PC-3 (cell line): ENCODE measurements at regions not wholly inside any gene's neighbourhood (a gene's known extent, or its start where the extent isn't known, plus 50 kb on each side); places are given as distances from the start of the nearest gene placed in this dataset.
"Not testable (repeated sequence)": the region's sequence is repeated elsewhere in the genome, so short reads cannot be mapped to it uniquely, and the experiment has no call there.

ENCODE experiments used
- ATAC-seq: fragments of 200-7000 bp; cut with Tn5 transposase; 2 replicates; pipeline ENCODE4 v1.9.1; 2020; ENCODE audit warnings: mild to moderate bottlenecking, moderate library complexity
- BruUV-seq: library from RNA; stranded (reverse); fragments of 400-500 nt; replicated peaks from 2 replicates; lab custom pipeline; 2021; lab: Mats Ljungman, UMichigan
- CTCF ChIA-PET: fragments of 300-600 bp; sonication (Branson Sonifier 250); formaldehyde crosslinking; loops from one replicate; lab custom pipeline; 2022; ENCODE audit warnings: antibody characterized with exemption; lab: Charles Lee
- POLR2A ChIA-PET: fragments of 300-600 bp; sonication (Branson Sonifier 250); formaldehyde crosslinking; loops from one replicate; lab custom pipeline; 2022; ENCODE audit warnings: antibody characterized with exemption; ENCODE audit not compliant: unreplicated experiment; lab: Charles Lee
- DNase-seq: peaks from one replicate; pipeline ENCODE4 v3.0.0-alpha.2; 2015
- H2AFZ ChIP-seq: fragments of 300-600 bp; sonication (generic); 2 replicates; pipeline ENCODE4 v1.6.0; 2016; ENCODE audit warnings: antibody characterized with exemption, low read length
- H3F3A ChIP-seq: fragments of 300-600 bp; sonication (generic); one replicate; pipeline ENCODE4 v1.6.0; 2017; ENCODE audit warnings: antibody characterized with exemption, low read length, control low read depth, mild to moderate bottlenecking; ENCODE audit not compliant: unreplicated experiment
- H3K27ac ChIP-seq: fragments of 300-600 bp; sonication (generic); 2 replicates; pipeline ENCODE4 v1.5.1; 2016; ENCODE audit warnings: mild to moderate bottlenecking, low read length
- H3K27me3 ChIP-seq: fragments of 300-600 bp; sonication (generic); 2 replicates; pipeline ENCODE4 v1.6.1; 2016; ENCODE audit warnings: low read length, mixed read lengths
- H3K36me3 ChIP-seq: fragments of 300-600 bp; sonication (generic); 2 replicates; pipeline ENCODE4 v1.6.1; 2016; ENCODE audit warnings: low read depth, mixed run types, low read length, mixed read lengths
- H3K4me1 ChIP-seq: fragments of 300-600 bp; sonication (generic); 2 replicates; pipeline ENCODE4 v1.5.1; 2016; ENCODE audit warnings: low read length; ENCODE audit not compliant: insufficient read depth
- H3K4me2 ChIP-seq: fragments of 300-600 bp; sonication (generic); 2 replicates; pipeline ENCODE4 v1.6.0; 2016; ENCODE audit warnings: low read length
- H3K4me3 ChIP-seq: fragments of 300-600 bp; sonication (generic); 2 replicates; pipeline ENCODE4 v1.5.1; 2016; ENCODE audit warnings: mild to moderate bottlenecking, low read length, mixed read lengths
- H3K79me2 ChIP-seq: fragments of 300-600 bp; sonication (generic); 2 replicates; pipeline ENCODE4 v1.6.1; 2017; ENCODE audit warnings: low read length, mixed read lengths
- H3K9ac ChIP-seq: fragments of 300-600 bp; sonication (generic); 2 replicates; pipeline ENCODE4 v1.6.0; 2016; ENCODE audit warnings: mild to moderate bottlenecking, low read length
- H3K9me2 ChIP-seq: fragments of 300-600 bp; sonication (generic); replicated peaks from 2 replicates; pipeline ENCODE4 v1.6.1; 2016; ENCODE audit warnings: mixed run types, low read length, mixed read lengths
- H3K9me3 ChIP-seq: fragments of 300-600 bp; sonication (generic); 2 replicates; pipeline ENCODE4 v1.6.1; 2016; ENCODE audit warnings: low read length, mixed read lengths
- H4K20me1 ChIP-seq: fragments of 300-600 bp; sonication (generic); 2 replicates; pipeline ENCODE4 v1.6.1; 2016; ENCODE audit warnings: low read length, mixed read lengths
- EZH2 ChIP-seq: fragments of 300-600 bp; sonication (generic); IDR thresholded peaks from one replicate; pipeline ENCODE4 v1.6.1; 2017; ENCODE audit warnings: antibody characterized with exemption, mild to moderate bottlenecking, low read length; ENCODE audit not compliant: unreplicated experiment
- EZH2phosphoT487 ChIP-seq: fragments of 300-600 bp; sonication (generic); IDR thresholded peaks from 2 replicates; pipeline ENCODE4 v1.6.1; 2018; ENCODE audit warnings: mild to moderate bottlenecking, antibody characterized with exemption, low read length, borderline replicate concordance
- intact Hi-C: fragments of 100-400 bp; cut with micrococcal nuclease; formaldehyde crosslinking; loops from 2 replicates; pipeline ENCODE4 v1.9.0; 2023
- TF ChIP-seq, protein P1 (sequence below): fragments of 300-600 bp; sonication (generic); conservative IDR thresholded peaks from 2 replicates; pipeline ENCODE4 v1.5.1; 2017; ENCODE audit warnings: antibody characterized with exemption, low read depth, mild to moderate bottlenecking, low read length

DNA sequence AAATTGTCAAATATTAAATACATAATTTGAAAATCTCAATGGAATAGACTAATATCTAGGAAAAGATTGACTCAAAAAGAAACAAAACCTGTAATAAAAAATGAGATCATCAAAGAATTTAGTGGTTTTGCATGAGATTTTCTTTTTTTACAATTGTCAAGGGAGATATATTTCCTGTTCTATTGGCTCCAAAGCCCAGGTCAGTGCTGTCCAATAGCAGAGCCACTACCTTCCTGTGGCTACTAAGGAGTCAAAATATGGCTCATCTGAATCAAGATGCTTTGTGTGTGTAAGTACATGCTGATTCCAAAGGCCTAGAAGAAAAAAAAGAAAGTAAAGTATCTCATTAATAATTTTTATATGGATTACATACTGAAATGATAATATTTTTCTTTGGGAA lies 191.9 kb downstream of the C7orf25 start:
- no peak overlapping the region for H3K27ac ChIP-seq
- H3K4me2 ChIP-seq, result no peak overlapping the region
- no peak overlapping the region for H2AFZ ChIP-seq
- no peaks in the 10 kb centered on the region for H3K36me3 ChIP-seq
- H4K20me1 ChIP-seq, result no peaks in the 10 kb centered on the region
- no peak for TF ChIP-seq EZH2
- no peak for TF ChIP-seq EZH2phosphoT487
- TF ChIP-seq, protein P1, sequence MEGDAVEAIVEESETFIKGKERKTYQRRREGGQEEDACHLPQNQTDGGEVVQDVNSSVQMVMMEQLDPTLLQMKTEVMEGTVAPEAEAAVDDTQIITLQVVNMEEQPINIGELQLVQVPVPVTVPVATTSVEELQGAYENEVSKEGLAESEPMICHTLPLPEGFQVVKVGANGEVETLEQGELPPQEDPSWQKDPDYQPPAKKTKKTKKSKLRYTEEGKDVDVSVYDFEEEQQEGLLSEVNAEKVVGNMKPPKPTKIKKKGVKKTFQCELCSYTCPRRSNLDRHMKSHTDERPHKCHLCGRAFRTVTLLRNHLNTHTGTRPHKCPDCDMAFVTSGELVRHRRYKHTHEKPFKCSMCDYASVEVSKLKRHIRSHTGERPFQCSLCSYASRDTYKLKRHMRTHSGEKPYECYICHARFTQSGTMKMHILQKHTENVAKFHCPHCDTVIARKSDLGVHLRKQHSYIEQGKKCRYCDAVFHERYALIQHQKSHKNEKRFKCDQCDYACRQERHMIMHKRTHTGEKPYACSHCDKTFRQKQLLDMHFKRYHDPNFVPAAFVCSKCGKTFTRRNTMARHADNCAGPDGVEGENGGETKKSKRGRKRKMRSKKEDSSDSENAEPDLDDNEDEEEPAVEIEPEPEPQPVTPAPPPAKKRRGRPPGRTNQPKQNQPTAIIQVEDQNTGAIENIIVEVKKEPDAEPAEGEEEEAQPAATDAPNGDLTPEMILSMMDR, result no peak
- H3K9me3 ChIP-seq, result no peaks in the 10 kb centered on the region
- H3K9ac ChIP-seq, result no peak overlapping the region
- no peaks in the 10 kb centered on the region for H3F3A ChIP-seq
- DNase-seq (no peak), ATAC-seq (no peak)
- intact Hi-C loops, result no loop called here
- no peaks in the 10 kb centered on the region for H3K4me1 ChIP-seq
- no peaks in the 10 kb centered on the region for H3K27me3 ChIP-seq
- H3K9me2 ChIP-seq, result no peaks in the 10 kb centered on the region
- BruUV-seq, result no TSS peak
- ChIA-PET POLR2A (no interaction called here), CTCF (no interaction called here)
- no peaks in the 10 kb centered on the region for H3K79me2 ChIP-seq
- no peak overlapping the region for H3K4me3 ChIP-seq

DNA sequence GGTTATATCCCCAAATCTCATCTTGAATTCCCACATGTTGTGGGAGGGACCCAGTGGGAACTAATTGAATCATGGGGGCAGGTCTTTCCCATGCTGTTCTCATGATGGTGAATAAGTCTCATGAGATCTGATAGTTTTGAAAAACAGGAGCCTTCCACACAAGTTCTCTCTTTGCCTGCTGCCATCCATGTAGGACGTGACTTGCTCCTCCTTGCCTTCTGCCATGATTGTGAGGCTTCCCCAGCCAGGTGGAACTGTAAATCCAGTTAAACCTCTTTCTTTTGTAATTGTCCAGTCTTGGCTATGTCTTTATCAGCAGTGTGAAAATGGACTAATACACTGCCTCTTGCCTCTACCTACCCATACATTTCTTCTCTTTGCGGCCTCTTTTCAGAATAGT lies 193.4 kb downstream of the C7orf25 start:
- H3K9ac ChIP-seq, intact Hi-C loops, CTCF ChIA-PET, H3F3A ChIP-seq, H3K79me2 ChIP-seq, H3K9me2 ChIP-seq, H3K9me3 ChIP-seq, H2AFZ ChIP-seq, H4K20me1 ChIP-seq, DNase-seq, H3K27me3 ChIP-seq, H3K4me3 ChIP-seq, H3K27ac ChIP-seq, ATAC-seq, H3K4me2 ChIP-seq, H3K4me1 ChIP-seq, BruUV-seq, POLR2A ChIA-PET, H3K36me3 ChIP-seq: not testable (repeated sequence)

DNA sequence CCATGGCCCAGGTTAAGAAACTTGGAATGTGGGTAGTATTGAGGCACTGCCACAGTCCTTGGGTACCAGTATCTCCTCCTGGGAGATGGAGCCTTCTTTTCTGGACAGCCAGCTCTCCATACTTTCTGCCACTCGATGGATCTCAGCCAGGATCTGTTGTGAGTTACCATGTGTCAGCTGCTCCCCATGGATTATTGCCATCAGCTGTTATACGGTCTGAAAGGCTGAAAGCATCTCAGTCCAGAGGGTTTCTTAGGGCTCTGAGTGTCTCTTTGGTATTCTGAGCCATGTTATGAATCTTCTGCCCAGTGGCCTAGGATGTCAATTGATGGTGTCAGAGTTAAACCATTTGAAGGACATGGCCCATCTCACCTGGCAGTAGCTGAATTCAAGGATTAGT lies 197.5 kb downstream of the C7orf25 start:
- TF ChIP-seq, protein P1, result no peak
- TF ChIP-seq EZH2 (no peak), EZH2phosphoT487 (no peak)
- H3K4me3 ChIP-seq, result no peak overlapping the region
- BruUV-seq, result no TSS peak
- H3K9ac ChIP-seq, result no peak overlapping the region
- intact Hi-C loops, result no loop called here
- no peak overlapping the region for H3K27ac ChIP-seq
- no peaks in the 10 kb centered on the region for H3K79me2 ChIP-seq
- no peak overlapping the region for H2AFZ ChIP-seq
- ATAC-seq, result no peak
- H3K27me3 ChIP-seq, result no peaks in the 10 kb centered on the region
- H3K36me3 ChIP-seq, result no peaks in the 10 kb centered on the region
- DNase-seq, result no peak
- H3F3A ChIP-seq, result no peaks in the 10 kb centered on the region
- no peaks in the 10 kb centered on the region for H4K20me1 ChIP-seq
- ChIA-PET CTCF (no interaction called here), POLR2A (no interaction called here)
- no peaks in the 10 kb centered on the region for H3K9me2 ChIP-seq
- no peak overlapping the region for H3K4me2 ChIP-seq
- no peaks in the 10 kb centered on the region for H3K9me3 ChIP-seq
- no peaks in the 10 kb centered on the region for H3K4me1 ChIP-seq
